GM23338 (cell line): ENCODE measurements at regions not wholly inside any gene's neighbourhood (a gene's known extent, or its start where the extent isn't known, plus 50 kb on each side); places are given as distances from the start of the nearest gene placed in this dataset.

Source experiments
- ATAC-seq: fragments of 200-7000 bp; cut with Tn5 transposase; 3 replicates; pipeline ENCODE4 v1.9.1; 2020
- DNase-seq: peaks from one replicate; pipeline ENCODE4 v3.0.0-alpha.2; 2015; ENCODE audit warnings: low spot score
- H2AFZ ChIP-seq: fragments of 200-600 bp; sonication (generic); 2 replicates; pipeline ENCODE4 v1.8.0; 2016; ENCODE audit warnings: antibody characterized with exemption, mild to moderate bottlenecking, moderate library complexity
- H3F3A ChIP-seq: fragments of 200-600 bp; sonication (generic); replicated peaks from 2 replicates; pipeline ENCODE4 v1.8.0; 2017; ENCODE audit warnings: antibody characterized with exemption, mixed run types, low read depth
- H3K27ac ChIP-seq: fragments of 200-600 bp; sonication (generic); 2 replicates; pipeline ENCODE4 v1.6.1; 2016; ENCODE audit warnings: low read depth
- H3K27me3 ChIP-seq: fragments of 200-600 bp; sonication (generic); 2 replicates; pipeline ENCODE4 v1.8.0; 2016; ENCODE audit warnings: mild to moderate bottlenecking, mixed run types, moderate library complexity; ENCODE audit not compliant: insufficient read depth
- H3K36me3 ChIP-seq: fragments of 200-600 bp; sonication (generic); 2 replicates; pipeline ENCODE4 v1.8.0; 2016; ENCODE audit warnings: mild to moderate bottlenecking; ENCODE audit not compliant: insufficient read depth
- H3K4me1 ChIP-seq: fragments of 200-600 bp; sonication (generic); 2 replicates; pipeline ENCODE4 v1.8.0; 2016; ENCODE audit warnings: mild to moderate bottlenecking, moderate library complexity; ENCODE audit not compliant: insufficient read depth
- H3K4me2 ChIP-seq: fragments of 200-600 bp; sonication (generic); 2 replicates; pipeline ENCODE4 v1.7.1; 2017; ENCODE audit warnings: mixed run types
- H3K4me3 ChIP-seq: fragments of 200-600 bp; sonication (generic); 2 replicates; pipeline ENCODE4 v1.6.1; 2016; ENCODE audit warnings: mixed run types
- H3K79me2 ChIP-seq: fragments of 200-600 bp; sonication (generic); replicated peaks from 2 replicates; pipeline ENCODE4 v1.8.0; 2017; ENCODE audit warnings: mild to moderate bottlenecking; ENCODE audit not compliant: insufficient read depth
- H3K9me2 ChIP-seq: fragments of 200-600 bp; sonication (generic); 2 replicates; pipeline ENCODE4 v1.8.0; 2017; ENCODE audit not compliant: insufficient read depth
- H4K20me1 ChIP-seq: fragments of 200-600 bp; sonication (generic); replicated peaks from 2 replicates; pipeline ENCODE4 v1.8.0; 2017; ENCODE audit warnings: mild to moderate bottlenecking; ENCODE audit not compliant: insufficient read depth
- H3K27ac Mint-ChIP-seq: 2 replicates; pipeline ENCODE4 v1.8.0; 2020; ENCODE audit warnings: inconsistent platforms, mild to moderate bottlenecking, moderate library complexity, mixed read lengths
- H3K27me3 Mint-ChIP-seq: 3 replicates; pipeline ENCODE4 v1.8.0; 2022; ENCODE audit warnings: low read depth, mild to moderate bottlenecking, moderate library complexity, mixed read lengths, inconsistent platforms; ENCODE audit not compliant: insufficient read depth, poor library complexity
- H3K36me3 Mint-ChIP-seq: 3 replicates; pipeline ENCODE4 v1.8.0; 2021; ENCODE audit warnings: low read depth, mild to moderate bottlenecking, inconsistent platforms, moderate library complexity, mixed read lengths
- H3K4me1 Mint-ChIP-seq: 3 replicates; pipeline ENCODE4 v1.8.0; 2020; ENCODE audit warnings: mild to moderate bottlenecking, inconsistent platforms, mixed read lengths
- H3K4me3 Mint-ChIP-seq: 3 replicates; pipeline ENCODE4 v1.8.0; 2021; ENCODE audit warnings: moderate library complexity, mild to moderate bottlenecking, inconsistent platforms, mixed read lengths
- H3K9me3 Mint-ChIP-seq: 3 replicates; pipeline ENCODE4 v1.8.0; 2020; ENCODE audit warnings: moderate library complexity, mild to moderate bottlenecking, inconsistent platforms, mixed read lengths
- CREB1 ChIP-seq: fragments of 250-450 bp; sonication (Bioruptor Pico); IDR thresholded peaks from 2 replicates; pipeline ENCODE4 v1.5.0; 2020; ENCODE audit warnings: low read depth, mild to moderate bottlenecking, moderate library complexity
- CTCF ChIP-seq, 2 experiments: fragments of 200-600 bp in 1 of 2; sonication (generic) in 1 of 2; conservative IDR thresholded peaks; 2 replicates each; pipeline versions ENCODE4 v1.5.1 to v1.6.1; 2016 to 2017; ENCODE audit warnings: antibody characterized with exemption in 2 of 2, low read depth in 2 of 2, mild to moderate bottlenecking in 2 of 2, moderate library complexity in 1 of 2
- EZH2phosphoT487 ChIP-seq: fragments of 200-600 bp; sonication (generic); IDR thresholded peaks from one replicate; pipeline ENCODE4 v1.8.1; 2018; ENCODE audit warnings: antibody characterized with exemption; ENCODE audit not compliant: unreplicated experiment
- NANOG ChIP-seq: IDR thresholded peaks from 2 replicates; pipeline ENCODE4 v1.6.1; 2016; ENCODE audit warnings: antibody characterized with exemption, borderline replicate concordance
- POLR2AphosphoS5 ChIP-seq: IDR thresholded peaks from 2 replicates; pipeline ENCODE4 v1.6.1; 2016; ENCODE audit warnings: antibody characterized with exemption, low read depth
- REST ChIP-seq: IDR thresholded peaks from one replicate; pipeline ENCODE4 v1.6.1; 2018; ENCODE audit warnings: antibody characterized with exemption; ENCODE audit not compliant: unreplicated experiment
- STAT1 ChIP-seq: IDR thresholded peaks from one replicate; pipeline ENCODE4 v1.6.1; 2016; ENCODE audit warnings: antibody characterized with exemption; ENCODE audit not compliant: unreplicated experiment
- ZNF114 ChIP-seq: fragments of 250-450 bp; sonication (Bioruptor Pico); IDR thresholded peaks from 2 replicates; pipeline ENCODE4 v1.5.0; 2020; ENCODE audit warnings: mild to moderate bottlenecking, moderate library complexity
- ZNF462 ChIP-seq: fragments of 250-450 bp; sonication (Bioruptor Pico); IDR thresholded peaks from 2 replicates; pipeline ENCODE4 v1.5.0; 2020; ENCODE audit warnings: mild to moderate bottlenecking, moderate library complexity
- TF ChIP-seq, protein P1 (sequence below): IDR thresholded peaks from 2 replicates; pipeline ENCODE4 v1.6.1; 2016; ENCODE audit warnings: antibody characterized with exemption

- no peak for TF ChIP-seq EZH2phosphoT487
- TF ChIP-seq STAT1, result no peak
Measured at GRCh38 chr16:27703545-27703944, 153.6 kb downstream of the KATNIP start (continued).

DNA sequence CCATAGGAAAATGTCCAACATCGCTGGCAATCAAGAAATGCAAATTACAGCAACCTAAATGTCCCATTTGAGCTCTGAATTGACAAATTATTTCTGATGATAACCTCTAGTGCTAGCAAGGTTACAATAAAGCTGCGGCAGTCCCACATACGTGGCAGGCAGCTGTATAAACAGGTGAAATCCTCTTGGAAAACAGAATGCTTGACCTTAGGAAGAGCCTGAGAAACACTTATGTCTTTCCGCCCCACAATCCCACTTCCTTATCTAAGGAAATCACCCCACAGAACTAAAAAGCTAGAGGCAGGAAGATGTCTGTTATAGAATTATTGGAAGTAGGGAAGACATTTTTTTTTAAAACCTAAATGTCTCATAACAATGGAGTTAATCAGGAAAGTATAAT, 154.3 kb downstream of the KATNIP start:
- H3K4me1 ChIP-seq, result no peaks in the 10 kb centered on the region; the same call in 1 of the 2 replicates
- H3K27ac Mint-ChIP-seq, result no peak overlapping the region
- no peaks in the 10 kb centered on the region for H3K79me2 ChIP-seq
- H3K27ac ChIP-seq, result no peak overlapping the region
- H3K27me3 Mint-ChIP-seq, result no peaks in the 10 kb centered on the region
- no peaks in the 10 kb centered on the region for H3K9me2 ChIP-seq
- H3K36me3 ChIP-seq, result no peaks in the 10 kb centered on the region
- H3F3A ChIP-seq, result no peaks in the 10 kb centered on the region
- no peaks in the 10 kb centered on the region for H4K20me1 ChIP-seq
- peaks cover 18% of the 10 kb centered on the region for H3K4me1 Mint-ChIP-seq
- DNase-seq (no peak), ATAC-seq (no peak)
- H3K4me3 Mint-ChIP-seq, result no peak overlapping the region
- H3K36me3 Mint-ChIP-seq, result peaks cover 2% of the 10 kb centered on the region; the same call in 1 of the 3 replicates
- no peak overlapping the region for H3K4me3 ChIP-seq
- H3K9me3 Mint-ChIP-seq, result no peaks in the 10 kb centered on the region
- H3K27me3 ChIP-seq, result no peaks in the 10 kb centered on the region
- TF ChIP-seq EZH2phosphoT487, result no peak
- TF ChIP-seq ZNF114 (CRISPR knock-in tag), result no peak
- TF ChIP-seq CTCF (conservative IDR thresholded peaks at IDR 0.05; ENCODE audit: low read depth in 2 of 2), result no peak
- TF ChIP-seq, protein P1, sequence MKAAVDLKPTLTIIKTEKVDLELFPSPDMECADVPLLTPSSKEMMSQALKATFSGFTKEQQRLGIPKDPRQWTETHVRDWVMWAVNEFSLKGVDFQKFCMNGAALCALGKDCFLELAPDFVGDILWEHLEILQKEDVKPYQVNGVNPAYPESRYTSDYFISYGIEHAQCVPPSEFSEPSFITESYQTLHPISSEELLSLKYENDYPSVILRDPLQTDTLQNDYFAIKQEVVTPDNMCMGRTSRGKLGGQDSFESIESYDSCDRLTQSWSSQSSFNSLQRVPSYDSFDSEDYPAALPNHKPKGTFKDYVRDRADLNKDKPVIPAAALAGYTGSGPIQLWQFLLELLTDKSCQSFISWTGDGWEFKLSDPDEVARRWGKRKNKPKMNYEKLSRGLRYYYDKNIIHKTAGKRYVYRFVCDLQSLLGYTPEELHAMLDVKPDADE, result no peak
- TF ChIP-seq ZNF462 (CRISPR knock-in tag), result no peak
- no peak for TF ChIP-seq CREB1 (CRISPR knock-in tag)
- no peak for TF ChIP-seq NANOG
- TF ChIP-seq REST, result no peak
- TF ChIP-seq POLR2AphosphoS5, result no peak
- no peak for TF ChIP-seq STAT1
- H2AFZ ChIP-seq, result no peak overlapping the region
- H3K4me2 ChIP-seq, result no peak overlapping the region
